Amniotic epithelial cell (primary cell): ENCODE measurements at regions not wholly inside any gene's neighbourhood (a gene's known extent, or its start where the extent isn't known, plus 50 kb on each side); places are given as distances from the start of the nearest gene placed in this dataset.

Experiments used
- DNase-seq: peaks from one replicate; pipeline ENCODE4 v3.0.0-alpha.2; 2010; ENCODE audit warnings: low read depth

DNA sequence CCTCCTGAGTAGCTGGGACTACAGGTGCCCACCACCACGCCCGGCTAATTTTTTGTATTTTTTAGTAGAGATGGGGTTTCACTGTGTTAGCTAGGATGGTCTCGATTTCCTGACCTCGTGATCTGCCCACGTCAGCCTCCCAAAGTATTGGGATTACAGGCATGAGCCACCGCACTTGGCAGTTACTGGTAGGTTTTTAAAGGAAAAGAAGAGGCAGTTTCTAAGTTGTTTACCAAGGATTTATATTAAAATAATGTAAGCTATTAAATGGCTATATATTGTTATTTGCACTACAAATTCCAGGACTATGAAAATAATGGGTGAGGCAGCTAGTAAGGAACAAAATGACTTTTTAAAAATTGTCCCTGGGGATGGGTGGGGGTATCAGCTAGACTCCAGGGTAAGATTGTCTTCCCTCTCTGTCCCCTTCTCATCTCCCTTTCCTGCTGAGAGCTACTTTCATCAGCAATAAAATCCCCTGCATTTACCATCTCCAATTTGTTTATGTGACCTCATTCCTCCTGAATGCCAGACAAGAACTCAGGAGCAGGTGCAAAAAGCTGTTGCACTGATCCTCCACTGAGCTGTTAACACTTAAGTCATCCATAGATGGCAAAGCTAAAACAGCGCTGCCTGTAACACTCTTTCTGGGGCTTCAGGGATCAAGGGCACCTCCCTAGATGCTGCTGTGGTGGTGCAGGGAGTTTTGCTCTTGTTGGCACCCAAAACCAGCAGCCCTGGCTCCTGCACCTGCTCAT is 165.2 kb downstream of the ZPLD1 start:
- DNase-seq: peak; percentile 11

DNA sequence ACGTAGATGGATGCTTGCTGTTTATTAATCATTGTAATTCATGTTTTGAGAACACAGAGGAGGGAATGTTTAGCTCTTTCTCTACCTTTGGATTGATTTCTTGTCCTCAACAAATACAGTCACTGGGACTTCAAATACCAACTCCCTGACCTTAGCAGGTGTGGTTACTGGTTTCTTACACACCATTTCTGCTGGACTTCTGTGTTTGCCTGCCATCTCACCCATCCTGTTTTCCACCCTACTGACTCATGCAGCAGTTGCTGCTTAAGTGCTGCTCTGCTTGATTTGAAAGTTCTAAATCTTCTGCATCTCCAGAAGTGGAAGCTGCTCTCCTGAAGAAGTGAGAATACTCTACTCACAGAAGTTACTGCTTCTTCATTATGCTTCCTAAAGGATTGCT is 170.3 kb downstream of the ZPLD1 start:
- DNase-seq: no peak

DNA sequence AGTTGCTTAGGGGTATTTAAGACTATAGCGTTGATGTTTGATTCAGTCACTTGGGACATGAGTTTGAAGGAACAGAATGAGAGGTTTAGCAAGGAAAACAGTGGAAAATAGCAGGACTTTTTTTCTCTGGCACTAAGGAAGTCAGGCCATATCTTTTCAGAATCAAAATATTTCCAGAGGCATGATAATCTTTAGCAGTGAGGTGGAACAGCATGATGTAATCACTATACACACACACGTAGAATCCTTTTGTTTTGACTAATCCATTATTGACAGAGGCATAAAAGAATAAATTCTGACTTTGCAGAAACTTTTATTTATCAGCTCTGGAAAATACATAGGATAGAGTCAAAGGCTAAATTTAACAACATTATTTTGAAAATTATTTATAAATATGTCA is 174.1 kb downstream of the ZPLD1 start:
- DNase-seq: no peak

DNA sequence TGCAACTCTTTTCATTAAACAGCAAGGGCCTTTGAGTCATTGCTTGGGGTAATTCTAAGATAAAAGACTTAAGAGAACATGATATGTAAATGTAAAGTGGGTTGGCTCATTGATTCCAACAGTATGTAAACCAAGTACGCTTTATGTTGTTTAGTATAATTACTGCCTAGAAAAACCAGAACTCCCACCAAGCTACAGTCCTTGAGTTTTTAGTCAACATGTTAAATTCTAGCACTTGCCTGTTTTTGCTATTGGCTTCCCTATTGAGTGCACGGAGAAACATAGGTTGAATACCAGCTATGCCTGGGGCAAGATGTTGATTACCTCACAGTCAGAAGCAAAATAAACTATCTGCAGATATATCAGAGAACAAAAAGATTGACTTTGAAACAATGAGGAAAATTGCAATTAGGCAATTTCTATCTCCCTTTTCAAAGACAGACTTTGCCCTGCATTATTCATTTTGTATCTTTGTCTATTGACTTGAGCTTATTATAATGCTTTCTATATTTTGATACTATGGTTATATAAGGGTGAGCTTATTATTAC is 179.3 kb downstream of the ZPLD1 start:
- DNase-seq: no peak

DNA sequence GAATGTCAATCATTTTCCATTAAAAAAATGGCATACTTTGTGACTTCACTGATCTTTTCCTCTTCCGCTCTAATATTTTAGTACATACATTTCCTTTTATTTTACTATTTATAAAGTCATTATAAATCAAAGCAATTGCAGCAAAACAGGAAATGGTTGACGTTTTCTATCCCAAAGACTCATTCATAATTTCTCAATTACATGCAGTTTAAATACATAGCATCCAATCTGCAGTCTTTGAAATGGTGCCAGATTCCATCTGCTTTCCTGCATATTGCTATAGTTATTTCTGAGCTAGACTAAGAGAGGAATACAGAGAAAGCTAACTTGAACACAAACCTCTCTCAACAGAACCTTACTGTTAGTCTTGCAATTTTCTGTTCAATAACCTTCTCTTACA is 179.8 kb downstream of the ZPLD1 start:
- no peak for DNase-seq

DNA sequence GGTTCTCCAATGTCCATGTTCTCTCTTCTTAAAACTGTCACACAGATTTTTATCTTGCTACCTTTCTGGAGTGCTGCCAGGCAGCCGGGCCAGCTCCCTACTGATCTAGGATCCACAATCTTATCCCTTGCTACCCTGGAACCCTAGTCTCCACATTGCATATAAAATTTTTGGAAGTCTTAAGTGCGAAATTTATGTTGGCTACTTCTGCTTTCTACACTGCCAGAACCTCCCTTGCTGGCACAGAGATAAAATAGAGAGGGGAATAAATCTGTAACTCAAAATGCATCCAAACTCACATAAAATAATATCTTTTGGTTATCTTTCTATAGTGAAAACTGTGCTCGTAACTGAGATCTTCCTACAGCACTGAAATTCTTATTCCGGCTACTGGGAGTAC is 182.6 kb downstream of the ZPLD1 start:
- DNase-seq: no peak

DNA sequence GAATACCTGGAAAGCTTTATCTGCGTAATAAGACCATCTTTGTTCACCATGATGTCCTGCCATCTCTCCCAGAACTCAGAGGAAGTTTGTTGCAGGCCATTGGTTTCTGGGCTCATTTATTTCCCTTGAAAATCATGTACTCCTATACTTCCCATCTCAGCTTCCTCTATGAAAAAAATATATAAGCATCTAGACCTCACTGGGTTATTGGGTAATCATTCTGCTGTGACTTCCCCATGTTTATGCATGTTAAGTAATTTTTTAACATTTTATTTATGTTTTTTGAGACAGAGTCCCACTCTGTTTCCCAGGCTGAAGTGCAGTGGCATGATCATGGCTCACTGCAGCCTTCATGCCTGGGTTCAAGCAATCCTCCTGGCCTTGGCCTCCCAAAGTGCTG is 184.5 kb downstream of the ZPLD1 start:
- DNase-seq: no peak

DNA sequence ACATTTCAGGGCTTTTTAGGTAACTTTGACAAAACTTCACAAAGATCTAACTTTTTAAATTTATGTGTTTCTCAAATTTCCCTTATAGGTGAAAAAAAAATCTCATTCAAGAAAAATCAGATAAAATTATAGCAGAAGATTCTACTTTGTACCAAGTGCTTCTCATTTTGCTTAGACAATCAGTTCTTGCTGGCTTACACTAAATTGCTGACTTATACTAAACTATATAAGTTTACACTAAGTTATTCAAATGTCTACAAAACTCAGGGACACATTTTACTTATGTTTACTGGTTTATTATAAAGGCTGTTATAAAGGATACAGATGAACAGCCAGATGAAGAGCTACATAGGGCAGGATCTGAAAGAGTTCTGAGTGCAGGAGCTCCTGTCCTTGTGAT is 195.1 kb downstream of the ZPLD1 start:
- no peak for DNase-seq

DNA sequence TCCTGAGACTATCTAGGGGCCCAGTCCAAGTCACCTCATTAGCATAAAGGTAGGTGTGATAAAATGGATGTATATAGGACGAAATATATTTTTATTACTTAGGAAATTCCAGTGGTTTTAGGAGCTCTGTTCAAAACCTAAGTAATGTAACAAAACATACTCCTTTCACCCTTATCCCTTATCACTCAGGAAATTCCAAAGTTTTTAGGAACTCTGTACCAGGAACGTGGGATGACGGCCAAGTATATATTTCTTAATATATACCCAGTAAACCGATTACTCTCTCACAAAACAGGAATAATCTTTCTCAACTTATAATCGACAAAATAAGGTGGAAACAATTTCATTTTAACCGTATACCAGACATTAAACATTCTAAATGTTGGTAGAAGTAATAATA is 195.7 kb downstream of the ZPLD1 start:
- peak; percentile 30 for DNase-seq

DNA sequence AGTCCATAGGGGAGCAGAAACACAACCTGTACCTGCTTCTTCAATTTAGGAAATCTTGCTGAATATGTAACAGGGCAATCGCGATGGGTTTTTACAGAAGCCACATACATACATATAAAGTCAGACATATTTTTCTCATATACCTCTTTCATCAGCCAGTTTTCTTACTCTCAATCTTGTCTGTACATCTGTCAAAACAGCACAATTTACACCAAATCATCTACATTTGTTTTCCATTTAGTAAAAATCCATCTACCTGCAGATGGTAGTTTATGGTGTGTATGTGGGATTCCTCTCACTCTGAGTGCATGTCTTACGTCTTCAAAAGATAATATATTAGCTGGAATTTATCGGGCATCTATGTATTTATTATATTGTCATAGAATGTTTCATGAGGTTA is 208.7 kb downstream of the ZPLD1 start:
- DNase-seq: no peak

DNA sequence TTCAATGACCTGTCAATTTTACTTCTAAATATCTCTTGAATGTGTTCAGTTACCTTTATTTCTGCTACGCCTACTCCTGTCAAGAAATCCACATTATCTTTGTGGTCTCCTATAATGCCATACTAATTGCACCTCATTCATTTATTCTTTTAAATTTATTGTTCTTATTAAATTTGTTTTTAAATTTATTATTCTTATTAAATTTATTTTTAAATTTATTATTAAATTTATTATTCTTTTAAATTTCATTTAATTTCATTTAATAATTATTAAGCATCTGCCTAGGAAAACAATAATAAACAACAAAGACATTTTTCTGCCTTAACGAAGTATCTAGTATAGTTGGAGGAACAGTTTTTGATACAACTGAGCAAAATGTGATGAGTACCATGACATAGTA is 211.7 kb downstream of the ZPLD1 start:
- DNase-seq: no peak

DNA sequence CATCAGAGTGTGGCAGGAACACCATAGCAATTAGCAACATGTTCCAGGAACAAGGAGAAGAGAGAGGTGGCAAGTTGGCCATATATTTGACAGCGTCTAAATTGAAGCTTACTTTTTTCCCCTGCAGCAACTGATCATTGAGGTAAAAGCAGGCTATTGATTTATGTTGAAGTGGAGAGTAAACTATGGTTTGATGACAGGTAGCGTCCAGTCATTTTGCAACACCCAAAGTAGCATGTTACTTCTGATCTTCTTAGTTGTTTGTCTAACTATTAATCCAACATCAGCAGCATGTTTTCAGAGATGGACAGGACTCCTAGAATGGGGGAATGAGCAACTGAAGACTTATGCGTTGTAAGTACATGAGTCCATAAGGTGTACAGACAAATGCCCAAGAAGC is 225.8 kb downstream of the ZPLD1 start:
- no peak for DNase-seq

DNA sequence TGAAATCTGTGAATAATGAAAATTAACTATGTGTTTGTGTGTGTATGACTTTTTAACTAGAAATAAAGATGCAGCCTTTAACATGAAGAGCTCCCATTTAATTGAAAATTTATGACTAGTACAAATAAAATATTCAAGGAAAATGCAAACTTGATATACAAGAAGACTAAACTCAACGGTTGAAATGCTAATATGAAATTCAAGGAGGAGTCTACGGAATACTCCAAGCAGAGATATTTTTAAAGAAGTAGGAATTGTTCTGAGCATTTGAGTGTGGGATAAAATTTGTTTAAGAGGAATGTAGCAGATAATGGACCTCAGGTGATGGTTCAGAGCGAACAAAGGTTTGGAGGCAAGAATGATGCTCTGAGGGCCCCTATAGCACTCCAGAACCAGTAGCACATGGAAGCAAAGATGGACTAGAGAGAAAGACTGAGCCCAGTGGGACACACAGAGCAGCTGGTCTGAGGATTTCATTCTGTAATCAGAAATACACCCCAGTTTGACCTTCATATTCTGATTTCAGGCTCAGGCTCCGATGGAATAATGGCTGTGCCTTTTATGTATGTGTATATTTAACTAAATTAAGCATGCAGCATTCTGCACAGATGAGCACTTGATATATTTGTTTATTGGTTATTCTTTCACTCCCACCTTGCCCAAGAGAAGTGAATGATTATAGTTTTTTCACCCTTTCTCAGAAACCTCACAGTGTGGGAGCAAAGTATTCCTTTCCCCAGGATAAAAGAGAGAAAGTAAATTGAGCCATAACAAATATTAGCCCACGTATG is 227.1 kb downstream of the ZPLD1 start:
- no peak for DNase-seq

DNA sequence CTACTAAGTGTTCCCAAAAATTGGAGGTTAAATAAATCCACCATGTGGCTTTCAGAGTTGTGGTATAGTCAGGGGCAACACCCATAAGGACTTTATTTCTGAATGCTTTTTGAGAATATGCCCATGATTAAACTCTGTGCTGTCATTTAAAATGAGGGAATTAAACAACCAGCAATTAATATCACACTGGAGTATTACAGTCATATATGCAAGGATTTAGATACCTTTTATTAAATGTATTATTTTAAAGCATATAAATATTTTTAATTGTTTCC is 227.6 kb downstream of the ZPLD1 start:
- DNase-seq: no peak

DNA sequence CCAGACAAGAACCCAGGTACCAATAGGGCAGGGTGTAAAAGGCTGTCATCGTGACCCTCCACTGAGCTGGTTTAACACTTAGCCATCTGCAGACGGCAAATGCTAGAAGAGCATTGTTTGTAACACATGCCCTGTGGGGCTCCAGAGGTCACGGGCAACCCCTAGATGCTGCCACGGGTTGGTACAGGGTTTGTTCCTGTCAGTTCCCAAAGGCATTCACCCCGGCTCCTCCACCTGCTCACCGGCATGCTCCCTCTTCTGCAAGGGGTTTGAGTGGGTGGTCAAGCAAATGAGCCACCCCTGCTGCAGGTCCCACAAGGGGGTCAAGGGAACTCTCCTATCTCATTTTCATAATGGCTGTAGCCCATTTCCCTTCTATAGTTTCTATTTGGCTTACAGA is 229.3 kb downstream of the ZPLD1 start:
- DNase-seq: no peak

DNA sequence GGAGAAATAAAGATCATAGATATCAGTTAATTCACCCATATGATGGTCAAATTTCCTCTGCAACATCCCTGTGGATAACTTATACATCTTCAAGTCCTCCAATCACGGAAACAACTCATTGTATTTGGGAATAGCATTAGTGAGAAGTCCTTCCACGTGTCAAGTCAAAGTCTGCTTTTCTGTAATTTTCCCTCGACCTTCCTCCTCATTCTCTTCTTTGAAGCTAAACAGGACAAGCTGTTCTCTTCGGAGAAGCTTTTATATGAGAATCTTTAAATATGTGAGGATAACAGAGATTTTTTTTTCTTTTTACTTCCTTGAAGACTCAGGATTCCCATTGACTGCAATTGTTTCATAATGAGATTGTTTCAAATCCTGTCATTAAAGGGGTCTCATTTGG is 230.4 kb downstream of the ZPLD1 start:
- no peak for DNase-seq

DNA sequence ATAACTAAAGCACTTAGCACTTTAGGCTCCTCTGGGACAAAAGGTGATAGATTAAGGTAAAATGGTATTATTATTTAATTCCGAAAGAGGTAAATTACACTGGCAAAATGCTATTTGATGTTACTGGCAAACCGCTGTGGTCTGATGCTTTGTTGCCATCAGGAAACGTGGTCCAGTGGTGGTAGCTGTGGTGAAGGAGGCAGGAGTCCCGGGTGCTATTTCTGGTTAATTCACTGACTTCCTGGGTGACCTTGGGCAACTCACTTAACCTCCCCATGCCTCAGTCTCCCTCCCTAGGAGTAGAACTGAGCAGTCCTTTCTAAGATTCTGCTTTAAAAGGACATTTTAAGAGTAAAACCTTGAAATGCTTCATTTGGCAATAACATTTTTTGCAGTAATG is 233.4 kb downstream of the ZPLD1 start:
- no peak for DNase-seq

DNA sequence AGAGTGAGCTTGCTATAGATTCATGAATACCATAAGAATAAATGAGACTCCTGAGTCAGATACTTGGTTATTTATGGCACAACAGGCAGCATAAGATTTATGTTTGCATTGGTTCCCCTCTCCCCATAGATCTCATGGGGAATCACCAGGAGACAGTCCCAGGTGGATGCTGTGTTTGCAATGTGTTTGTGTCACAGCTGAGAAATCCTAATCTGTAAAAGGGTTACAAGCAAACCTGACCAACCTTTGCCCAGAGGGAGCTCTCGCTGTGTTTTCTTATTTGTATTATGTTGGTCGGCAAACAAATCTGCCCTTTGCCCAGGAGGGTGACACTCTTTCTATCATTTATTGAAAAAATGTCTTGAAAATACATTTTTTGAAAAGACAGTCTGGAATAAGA is 236.2 kb downstream of the ZPLD1 start:
- DNase-seq: no peak

DNA sequence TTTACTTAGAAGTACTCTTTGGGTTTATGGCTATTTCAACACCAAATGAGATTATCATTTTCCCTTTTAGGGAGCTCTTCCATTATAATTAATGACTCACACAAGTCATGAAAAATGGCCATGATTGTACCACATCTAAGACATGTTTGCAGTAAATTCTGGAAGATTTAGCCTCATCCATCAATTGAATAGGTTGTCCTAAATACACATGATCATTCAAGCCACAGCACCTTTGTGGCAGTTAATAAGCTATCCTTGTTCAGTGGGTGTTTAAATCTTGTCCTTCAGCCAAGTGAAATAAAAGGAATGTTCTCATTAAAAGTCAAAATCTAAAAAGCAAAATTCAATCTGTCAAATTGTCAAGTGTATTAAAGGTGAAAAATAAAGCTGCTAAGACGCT is 237.5 kb downstream of the ZPLD1 start:
- DNase-seq: no peak

DNA sequence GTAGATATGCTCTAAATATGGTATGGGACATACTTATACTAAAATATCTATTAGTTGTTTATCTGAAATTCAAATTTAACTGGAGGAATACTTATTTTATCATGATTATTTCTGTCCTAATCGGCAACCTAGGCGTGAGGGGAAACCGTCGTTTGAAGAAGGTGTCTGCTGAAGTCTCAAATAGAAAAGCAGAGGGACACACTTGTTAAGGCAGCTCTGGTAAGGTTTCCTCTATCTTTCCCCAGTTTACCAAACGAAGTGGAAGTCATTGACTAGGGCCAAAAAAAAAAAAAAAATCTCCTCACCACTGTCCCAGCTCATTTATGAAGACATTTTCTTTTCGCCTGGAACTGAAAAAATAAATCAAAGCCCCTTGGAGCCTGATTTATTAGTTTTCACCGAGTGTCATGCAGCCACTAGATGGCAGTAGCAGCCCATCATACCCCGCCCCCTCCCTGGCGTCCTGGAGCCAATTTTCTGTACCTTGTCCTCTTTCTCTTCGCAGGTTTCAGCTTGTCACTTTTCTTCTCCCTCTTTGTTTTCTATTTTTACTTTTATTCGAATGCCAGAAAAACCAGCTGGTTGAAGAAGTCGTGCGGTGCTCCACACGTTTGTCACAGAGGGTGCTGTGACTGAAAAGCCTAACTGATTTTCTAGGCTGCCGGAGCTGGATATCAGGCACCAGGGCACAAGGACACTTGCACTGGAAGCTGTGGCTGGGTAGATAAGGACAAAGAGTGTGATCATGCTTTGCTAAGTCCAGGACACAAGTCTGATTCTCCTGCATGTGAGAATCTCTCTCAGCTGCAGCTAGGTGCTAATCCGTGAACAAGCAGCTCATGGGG is 238.7 kb downstream of the ZPLD1 start:
- DNase-seq: peak; percentile 19

DNA sequence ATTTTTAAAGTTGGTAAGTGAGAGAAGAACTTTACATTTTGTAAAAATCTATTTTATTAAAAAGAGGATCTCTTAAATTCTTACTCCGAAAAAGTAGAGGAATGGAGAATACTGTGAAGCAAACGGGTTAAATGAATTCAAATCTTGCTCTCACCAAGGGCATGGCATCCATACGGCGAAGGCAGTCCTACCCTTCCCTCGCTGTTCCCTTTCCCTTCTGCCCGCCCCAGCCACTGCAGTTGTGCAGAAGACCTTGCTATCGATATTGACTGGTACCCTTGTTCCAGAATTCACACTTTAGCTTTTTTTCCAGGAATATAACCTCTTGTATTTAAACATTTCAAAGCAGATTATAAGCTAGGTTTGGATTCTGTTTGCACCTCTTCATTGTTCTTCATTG is 239.5 kb downstream of the ZPLD1 start:
- DNase-seq: no peak

DNA sequence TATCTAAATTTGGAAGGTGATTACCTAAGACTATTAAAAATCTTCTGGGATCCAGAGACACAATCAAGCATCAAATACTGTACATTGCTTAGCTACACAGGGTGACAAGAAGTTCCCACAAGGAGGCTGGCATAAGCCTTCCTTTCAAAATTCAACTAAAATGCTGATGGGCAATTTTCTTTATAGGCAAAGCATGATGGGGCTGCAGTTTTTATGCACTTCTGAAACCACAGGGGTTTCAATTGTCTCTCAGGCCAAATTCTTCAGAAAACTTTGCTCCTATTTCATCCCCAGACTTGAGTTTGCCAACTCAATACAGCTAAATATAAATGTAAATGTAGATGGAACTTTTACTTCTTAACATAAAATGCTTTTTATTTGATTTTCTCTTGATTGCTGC is 241.6 kb downstream of the ZPLD1 start:
- DNase-seq: no peak

DNA sequence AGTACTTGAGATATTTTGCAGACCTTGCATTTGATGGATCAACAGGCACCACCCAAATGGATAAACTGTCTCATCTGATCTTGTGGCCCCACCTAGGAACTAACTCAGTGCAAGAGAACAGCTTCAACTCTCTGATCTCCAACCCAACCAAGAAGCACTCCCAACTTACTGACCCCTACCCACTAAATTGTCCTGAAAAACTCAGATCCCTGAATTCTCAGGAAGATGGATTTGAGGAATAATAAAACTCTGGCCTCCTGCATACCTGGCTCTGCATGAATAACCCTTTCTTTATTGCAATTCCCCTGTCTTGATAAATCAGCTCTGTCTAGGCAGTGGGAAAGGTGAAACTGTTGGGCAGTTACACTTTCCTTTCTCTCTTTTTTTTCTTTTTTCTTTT is 247.9 kb downstream of the ZPLD1 start:
- no peak for DNase-seq
